Transverse colon (tissue), 3 donors: ENCODE measurements at regions not wholly inside any gene's neighbourhood (a gene's known extent, or its start where the extent isn't known, plus 50 kb on each side); places are given as distances from the start of the nearest gene placed in this dataset.

Experiments
- CTCF ChIP-seq, 5 experiments: fragments of 200-600 bp in 3 of 5; fragments of 450-650 bp in 2 of 5; sonication (generic) in 3 of 5; IDR thresholded peaks; 1 replicate in 2 of 5; 2 replicates in 3 of 5; pipeline ENCODE4 v1.5.1; 2016 to 2017; ENCODE audit warnings: antibody characterized with exemption in 5 of 5, inconsistent platforms in 3 of 5, mild to moderate bottlenecking in 2 of 5, moderate library complexity in 1 of 5
- EP300 ChIP-seq: sonication (generic); formaldehyde crosslinking; IDR thresholded peaks from one replicate; pipeline ENCODE4 v1.6.1; 2017; ENCODE audit warnings: antibody characterized with exemption, low read depth
- POLR2A ChIP-seq: fragments of 450-650 bp; IDR thresholded peaks from one replicate; pipeline ENCODE4 v1.6.1; 2016; ENCODE audit warnings: antibody characterized with exemption, mild to moderate bottlenecking, moderate library complexity

- TF ChIP-seq CTCF (IDR thresholded peaks at IDR 0.05) (no peak), POLR2A (no peak), EP300 (no peak)
These were observed 875.5 kb downstream of the XPNPEP1 start for GRCh38 chr10:109047856-109048255.
